Fibroblast of upper back skin (primary cell): ENCODE measurements at regions not wholly inside any gene's neighbourhood (a gene's known extent, or its start where the extent isn't known, plus 50 kb on each side); places are given as distances from the start of the nearest gene placed in this dataset.

Source experiments
- DNase-seq: peaks from one replicate; pipeline ENCODE4 v3.0.0-alpha.2; 2013

- no peak for DNase-seq
Observed at GRCh38 chr18:55119434-55119833, 160.2 kb upstream of the CCDC68 start.

- no peak for DNase-seq
Observed at GRCh38 chr18:55119016-55119415, 159.8 kb upstream of the CCDC68 start.

GRCh38 chr18:55116863-55117262 is 157.6 kb upstream of the CCDC68 start:
- peak; percentile 72 for DNase-seq

GRCh38 chr18:55115606-55116005 is 156.3 kb upstream of the CCDC68 start:
- DNase-seq: no peak

GRCh38 chr18:55114876-55115275 is 155.6 kb upstream of the CCDC68 start:
- no peak for DNase-seq

- no peak for DNase-seq
Observed at GRCh38 chr18:55113800-55114199, 154.5 kb upstream of the CCDC68 start.

- no peak for DNase-seq
Observed at GRCh38 chr18:55111271-55111670, 152.0 kb upstream of the CCDC68 start.

GRCh38 chr18:55110436-55110835 is 151.2 kb upstream of the CCDC68 start:
- no peak for DNase-seq

- no peak for DNase-seq
Observed at GRCh38 chr18:55109818-55110414, 150.7 kb upstream of the CCDC68 start.

- no peak for DNase-seq
Observed at GRCh38 chr18:55106906-55107305, 147.6 kb upstream of the CCDC68 start.

GRCh38 chr18:55106466-55106865 is 147.2 kb upstream of the CCDC68 start:
- DNase-seq: no peak

GRCh38 chr18:55105873-55106272 is 146.6 kb upstream of the CCDC68 start:
- no peak for DNase-seq

GRCh38 chr18:55102958-55103456 is 143.7 kb upstream of the CCDC68 start:
- DNase-seq: no peak

GRCh38 chr18:55102501-55102900 is 143.2 kb upstream of the CCDC68 start:
- no peak for DNase-seq

- DNase-seq: no peak
Observed at GRCh38 chr18:55101458-55101824, 142.2 kb upstream of the CCDC68 start.

GRCh38 chr18:55100817-55101457 is 141.7 kb upstream of the CCDC68 start:
- DNase-seq: peak; percentile 74

GRCh38 chr18:55097456-55098170 is 138.4 kb upstream of the CCDC68 start:
- DNase-seq: peak; percentile 86

- peak; percentile 78 for DNase-seq
Observed at GRCh38 chr18:55096263-55096951, 137.1 kb upstream of the CCDC68 start.

GRCh38 chr18:55095584-55095983 is 136.3 kb upstream of the CCDC68 start:
- no peak for DNase-seq

- DNase-seq: no peak
Observed at GRCh38 chr18:55093808-55094207, 134.5 kb upstream of the CCDC68 start.

GRCh38 chr18:55093295-55093694 is 134.0 kb upstream of the CCDC68 start:
- no peak for DNase-seq

GRCh38 chr18:55092166-55092565 is 132.9 kb upstream of the CCDC68 start:
- DNase-seq: no peak

- DNase-seq: peak; percentile 27
Observed at GRCh38 chr18:55090564-55091188, 131.4 kb upstream of the CCDC68 start.
